Activated T-helper 9 cell treated with anti-CD3 and anti-CD28 coated beads, Interleukin-2, amount 50 U/mL, for 16 hours (primary cell): ENCODE measurements at regions not wholly inside any gene's neighbourhood (a gene's known extent, or its start where the extent isn't known, plus 50 kb on each side); places are given as distances from the start of the nearest gene placed in this dataset.
"Not testable (repeated sequence)": the region's sequence is repeated elsewhere in the genome, so short reads cannot be mapped to it uniquely, and the experiment has no call there.

Experiments
- DNase-seq: peaks from one replicate; pipeline ENCODE4 v3.0.0-alpha.2; 2020; ENCODE audit warnings: low read depth

DNA sequence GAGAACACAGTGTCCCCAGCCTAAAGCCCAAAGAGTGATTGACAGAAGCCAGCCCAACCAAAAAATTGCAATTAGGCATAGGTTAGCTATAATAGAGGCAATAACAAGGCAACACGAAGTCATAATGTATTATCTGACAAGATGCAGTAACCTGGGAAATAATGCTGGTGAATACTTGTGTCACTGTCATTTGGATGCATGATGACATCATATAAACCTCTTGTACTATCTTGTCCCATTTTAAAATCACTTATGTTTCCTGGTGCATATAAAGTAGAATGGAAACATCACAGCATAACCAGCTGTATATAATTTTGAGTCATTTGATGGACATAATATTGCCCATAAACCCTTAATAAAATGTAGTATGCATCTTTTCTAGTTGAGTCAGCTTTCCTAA is 1138.3 kb upstream of the LRRTM3 start:
- DNase-seq, result no peak

DNA sequence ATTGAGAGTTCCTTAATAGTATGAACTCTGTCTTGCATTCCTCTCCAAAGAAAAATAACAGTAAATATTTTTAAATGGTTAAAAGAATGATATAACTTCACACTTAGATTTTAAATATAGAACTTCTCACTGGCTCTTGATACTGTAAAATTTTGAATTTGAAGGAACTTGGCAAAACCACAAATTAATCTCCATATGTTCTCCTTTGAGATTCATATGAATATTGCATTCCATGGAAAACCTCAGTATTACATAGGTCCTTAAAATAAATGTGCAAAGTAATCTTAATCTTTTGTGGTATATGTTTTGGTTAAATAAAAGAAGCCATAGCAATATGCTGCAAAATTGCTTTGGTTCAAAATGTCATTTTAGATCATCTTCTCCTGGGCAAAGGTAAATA is 1137.6 kb upstream of the LRRTM3 start:
- no peak for DNase-seq

DNA sequence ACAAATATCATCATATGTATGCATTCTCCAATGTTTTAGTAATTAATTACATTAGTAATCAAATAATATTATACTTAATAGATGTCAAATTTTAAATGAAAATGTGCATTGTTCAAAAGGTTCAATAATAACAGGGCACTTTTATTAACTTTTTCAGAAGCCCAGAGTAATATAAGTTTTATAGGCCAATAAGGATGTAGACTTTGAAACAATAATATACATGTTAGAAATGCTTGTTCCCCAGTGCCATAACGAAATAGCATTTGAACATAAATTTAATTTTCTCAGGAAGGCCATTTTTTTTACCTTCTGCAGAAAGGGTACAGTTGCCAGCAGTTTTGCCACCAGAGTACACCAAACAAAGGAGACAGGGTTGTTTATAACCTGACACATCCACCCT is 1133.9 kb upstream of the LRRTM3 start:
- DNase-seq, result no peak

DNA sequence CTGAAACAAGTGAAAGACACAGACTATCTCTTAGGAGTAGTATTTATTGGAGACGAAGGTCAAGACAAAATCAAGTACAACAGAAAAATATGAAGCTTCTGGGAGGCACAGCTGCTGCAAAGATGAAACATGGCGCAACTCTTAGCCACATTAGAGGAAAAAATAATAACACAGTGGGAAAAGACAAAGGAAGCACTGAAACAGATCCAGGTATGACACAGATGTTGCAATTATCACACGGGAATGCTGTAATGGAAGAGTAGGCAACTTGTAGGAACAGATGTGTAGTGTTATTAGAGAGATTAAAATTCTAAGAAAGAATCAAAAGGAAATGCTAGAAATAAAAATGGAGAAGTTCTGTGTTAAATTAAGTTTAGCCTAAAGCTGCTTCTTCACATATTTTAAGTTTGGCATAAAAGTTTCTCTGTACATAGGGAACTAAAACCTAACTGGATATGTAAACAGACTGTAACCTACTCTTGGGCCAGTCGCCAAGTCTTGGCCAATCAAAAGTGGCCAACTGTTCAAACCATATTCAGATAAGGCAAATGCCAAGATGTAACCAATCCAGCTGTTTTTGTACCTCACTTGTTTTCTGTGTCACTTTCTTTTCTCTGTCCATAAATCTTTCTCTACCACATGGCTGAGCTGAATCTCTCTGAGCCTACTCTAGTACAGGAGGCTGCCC is 1132.0 kb upstream of the LRRTM3 start:
- no peak for DNase-seq

DNA sequence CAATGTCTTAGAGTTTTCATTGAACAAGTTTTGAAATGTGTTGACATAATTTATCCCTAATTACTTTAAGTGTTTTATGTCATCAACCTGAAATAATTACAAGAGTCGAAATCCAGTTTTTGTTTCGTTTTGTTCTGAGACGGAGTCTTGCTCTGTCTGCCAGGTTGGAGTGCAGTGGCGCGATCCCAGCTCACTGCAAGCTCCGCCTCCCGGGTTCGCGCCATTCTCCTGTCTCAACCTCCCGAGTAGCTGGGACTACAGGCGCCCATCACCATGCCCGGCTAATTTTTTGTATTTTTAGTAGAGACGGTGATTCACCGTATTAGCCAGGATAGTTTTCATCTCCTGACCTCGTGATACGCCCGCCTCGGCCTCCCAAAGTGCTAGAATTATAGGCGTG is 1131.0 kb upstream of the LRRTM3 start:
- not testable (repeated sequence) for DNase-seq

DNA sequence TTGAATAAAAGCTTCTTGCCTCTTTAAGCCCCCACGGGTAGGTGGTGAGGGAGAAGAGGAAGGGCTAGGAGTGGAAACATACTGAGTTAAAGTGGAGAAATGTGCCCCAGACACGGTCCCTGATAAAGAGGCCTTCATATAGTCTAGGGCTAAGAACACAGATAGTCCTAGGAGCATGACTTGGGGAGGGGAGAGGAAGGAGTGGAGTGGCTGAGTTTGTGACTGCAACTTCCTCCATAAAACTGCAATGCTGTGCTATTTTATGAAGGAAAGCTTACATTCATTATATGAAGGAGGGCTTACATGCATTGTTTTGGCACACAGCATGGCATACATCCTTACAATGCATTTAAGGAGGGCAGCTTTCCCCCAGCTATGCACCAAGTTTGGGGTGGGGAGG is 1129.4 kb upstream of the LRRTM3 start:
- no peak for DNase-seq

DNA sequence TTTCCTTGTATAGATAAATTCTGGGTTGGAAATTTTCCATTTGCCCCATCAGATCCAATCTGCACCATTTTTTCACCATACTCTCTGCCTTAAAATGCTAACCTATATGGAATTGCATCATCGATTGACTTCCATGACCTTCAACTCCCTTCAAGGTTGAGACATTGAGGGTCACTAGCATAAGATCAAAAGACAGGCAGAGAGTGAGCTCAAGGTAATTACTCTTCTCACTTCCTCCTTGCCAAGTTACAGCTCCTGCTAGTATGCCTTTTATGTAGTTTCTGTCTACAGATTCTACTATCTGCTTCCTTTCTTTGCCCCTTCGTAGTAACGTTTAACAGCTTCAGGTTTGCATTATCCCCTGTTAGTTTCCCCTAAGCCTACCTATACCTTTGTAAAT is 1127.7 kb upstream of the LRRTM3 start:
- no peak for DNase-seq

DNA sequence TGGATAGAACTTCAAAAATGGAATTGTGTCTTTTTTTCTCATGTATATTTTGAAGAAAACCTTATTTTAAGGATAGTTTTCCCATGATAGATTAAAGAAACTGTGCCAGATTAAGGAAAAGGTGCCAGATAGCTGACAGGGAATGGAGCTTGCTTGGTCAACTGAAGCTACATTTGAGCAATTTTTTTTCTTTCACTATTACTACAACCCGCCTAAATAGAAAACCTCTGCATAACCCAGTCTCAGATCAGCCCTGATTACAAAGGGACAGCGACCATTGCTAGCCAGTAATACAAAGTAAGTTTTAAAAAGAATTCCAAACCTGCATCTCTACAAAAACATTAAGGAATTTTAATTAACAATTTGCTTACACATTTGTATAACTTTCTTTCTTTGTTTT is 1123.4 kb upstream of the LRRTM3 start:
- no peak for DNase-seq

DNA sequence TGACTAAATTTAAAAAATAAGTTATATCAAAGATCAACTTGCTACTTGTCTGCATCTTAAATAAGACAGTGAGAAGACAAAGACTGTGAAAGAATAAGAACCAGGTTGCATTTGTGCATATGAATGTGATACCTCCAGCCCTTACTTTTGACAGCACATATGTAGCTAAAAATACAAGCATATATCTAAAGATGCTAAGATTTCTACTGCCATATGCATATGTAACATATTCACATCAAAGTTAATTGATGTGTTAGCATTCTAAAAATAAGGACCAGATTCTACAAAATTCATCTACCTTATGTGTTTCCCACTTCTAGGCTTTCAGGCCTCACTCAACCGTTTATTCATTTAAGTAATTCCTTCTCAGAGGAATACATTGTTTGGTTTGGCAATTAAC is 1120.3 kb upstream of the LRRTM3 start:
- DNase-seq, result no peak

DNA sequence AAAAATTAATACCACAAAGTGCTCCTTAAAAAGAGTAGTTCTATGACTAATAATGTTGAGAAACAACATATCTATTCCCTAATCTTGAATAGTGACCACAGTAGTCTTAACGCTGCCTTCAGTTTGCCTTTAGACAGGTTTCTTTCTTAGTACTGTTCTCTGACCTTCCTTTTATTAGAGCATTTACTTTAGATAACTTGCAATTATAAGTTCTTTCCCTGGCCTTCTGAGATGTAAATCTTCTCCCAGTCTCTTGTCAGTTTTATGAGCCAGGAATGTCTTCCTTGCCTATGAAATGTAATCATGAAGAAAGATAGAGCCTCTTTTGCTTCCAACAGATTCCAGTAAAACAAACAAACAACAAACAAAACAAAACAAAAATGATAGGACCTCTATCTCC is 1119.8 kb upstream of the LRRTM3 start:
- no peak for DNase-seq

DNA sequence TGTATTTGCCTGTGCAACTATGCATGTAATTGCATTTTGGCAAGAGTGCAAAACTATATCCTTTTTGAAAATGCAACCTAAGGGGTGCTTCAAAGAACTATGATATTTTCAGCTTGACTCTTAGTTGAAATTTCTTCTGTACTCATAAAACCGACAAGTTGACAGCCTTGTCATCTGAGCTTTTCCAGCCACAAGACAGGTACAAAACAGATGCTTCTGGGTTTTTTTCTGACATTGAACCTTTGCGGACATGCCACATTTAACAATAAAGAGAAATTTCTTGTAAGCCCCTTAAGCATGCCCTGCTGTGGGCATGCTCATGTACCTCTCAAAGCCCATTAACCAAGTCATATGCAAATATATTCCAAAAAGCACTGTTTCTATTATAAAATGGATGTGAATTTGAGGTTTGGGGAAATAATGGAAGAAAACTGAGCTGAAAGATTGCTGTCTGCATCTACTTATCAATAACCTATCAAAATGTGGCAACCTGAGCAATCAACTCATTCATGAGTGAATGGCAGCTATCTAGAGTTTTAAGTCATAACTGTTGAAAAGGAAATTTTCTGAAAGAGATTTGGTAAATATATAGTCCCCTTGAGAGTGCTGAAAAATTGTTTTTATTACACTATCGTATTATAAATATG is 1117.0 kb upstream of the LRRTM3 start:
- no peak for DNase-seq

DNA sequence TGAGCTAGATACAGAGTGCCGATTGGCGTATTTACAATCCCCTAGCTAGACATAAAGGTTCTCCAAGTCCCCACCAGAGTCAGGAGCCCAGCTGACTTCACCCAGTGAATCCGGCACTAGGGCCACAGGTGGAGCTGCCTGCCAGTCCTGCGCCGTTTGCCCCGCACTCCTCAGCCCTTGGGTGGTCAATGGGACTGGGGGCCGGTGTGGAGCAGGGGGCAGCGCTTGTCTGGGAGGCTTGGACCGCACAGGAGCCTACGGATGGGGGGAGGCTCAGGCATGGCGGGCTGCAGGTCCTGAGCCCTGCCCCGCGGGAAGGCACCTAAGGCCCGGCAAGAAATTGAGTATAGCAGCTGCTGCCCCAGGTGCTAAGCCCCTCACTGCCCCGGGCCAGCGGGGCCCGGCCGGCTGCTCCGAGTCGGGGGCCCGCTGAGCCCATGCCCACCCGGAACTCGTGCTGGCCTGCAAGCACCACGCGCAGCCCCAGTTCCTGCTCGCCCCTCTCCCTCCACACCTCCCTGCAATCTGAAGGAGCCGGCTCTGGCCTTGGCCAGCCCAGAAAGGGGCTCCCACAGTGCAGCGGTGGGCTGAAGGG is 1113.8 kb upstream of the LRRTM3 start:
- no peak for DNase-seq

DNA sequence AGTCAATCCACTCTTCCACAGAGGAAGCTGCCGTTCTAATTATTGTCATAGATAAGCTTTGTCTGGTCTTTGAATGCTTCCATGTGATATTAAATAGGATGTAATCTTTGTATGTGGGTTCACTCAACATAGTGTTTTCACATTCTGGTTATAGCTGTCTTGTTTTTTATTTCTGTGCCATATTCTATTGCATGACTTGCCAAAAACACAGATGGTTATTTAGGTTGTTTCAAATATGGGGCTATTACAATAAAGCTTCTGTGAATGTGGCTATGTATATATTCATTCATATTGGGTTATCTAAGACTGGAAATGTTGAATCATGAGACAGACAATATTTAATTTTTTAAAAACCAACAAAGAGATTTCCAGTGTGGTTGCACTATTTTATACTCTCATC is 1109.3 kb upstream of the LRRTM3 start:
- no peak for DNase-seq

DNA sequence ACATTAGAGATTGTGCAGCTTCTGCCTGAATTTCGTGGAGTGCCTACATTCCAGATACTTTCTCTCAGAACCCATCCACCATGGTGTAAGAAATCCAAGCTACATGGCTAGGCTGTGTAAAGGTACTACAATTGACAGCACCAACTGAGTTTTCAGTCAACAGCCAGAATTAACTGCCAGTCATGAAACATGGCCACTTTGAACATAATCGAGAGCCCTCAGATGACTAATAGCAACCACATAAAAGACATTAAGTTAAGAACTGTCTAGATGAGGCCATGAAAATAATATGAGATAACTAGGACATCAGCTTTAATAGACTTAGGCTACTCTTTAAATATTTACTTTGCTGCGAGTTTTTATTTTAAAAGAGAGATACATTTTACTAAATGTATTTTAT is 1106.8 kb upstream of the LRRTM3 start:
- DNase-seq, result no peak

DNA sequence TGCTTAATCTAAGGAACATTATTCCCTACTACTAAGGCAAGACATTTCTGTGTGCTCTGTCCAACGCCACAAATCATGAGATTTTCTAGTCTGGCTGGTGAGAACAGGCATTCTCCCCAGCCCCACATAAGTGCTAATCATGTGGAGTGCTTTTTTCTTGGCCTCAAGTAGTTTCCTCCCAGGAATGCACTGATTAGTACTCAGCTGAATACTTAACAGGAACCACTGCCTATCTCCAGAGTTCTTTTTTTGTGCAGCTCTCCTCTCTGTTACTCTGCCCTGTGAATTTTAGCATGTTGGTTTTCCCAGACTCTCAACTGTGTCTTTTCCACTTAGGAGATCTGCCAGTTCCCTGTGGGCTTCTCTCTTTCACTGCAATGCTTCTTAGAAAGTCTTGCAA is 1098.5 kb upstream of the LRRTM3 start:
- no peak for DNase-seq

DNA sequence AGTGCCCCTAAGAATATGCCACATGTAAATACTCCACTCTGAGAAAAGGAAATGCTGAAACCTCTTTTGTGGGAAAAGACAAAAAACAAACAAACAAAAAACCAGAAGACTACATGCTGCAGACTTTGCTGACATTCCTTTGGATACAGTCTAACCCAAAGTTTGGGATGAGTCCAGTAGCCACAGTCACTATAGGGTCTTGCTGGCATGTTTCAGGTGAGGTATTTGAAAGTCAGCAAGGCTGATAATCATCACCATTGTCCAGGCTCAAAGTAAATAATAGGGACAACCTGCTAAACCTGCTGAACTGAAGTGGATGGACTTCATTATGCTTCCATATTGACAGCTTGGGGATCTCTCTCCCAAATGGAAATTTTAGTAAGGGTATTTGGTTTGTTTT is 1087.0 kb upstream of the LRRTM3 start:
- DNase-seq, result no peak

DNA sequence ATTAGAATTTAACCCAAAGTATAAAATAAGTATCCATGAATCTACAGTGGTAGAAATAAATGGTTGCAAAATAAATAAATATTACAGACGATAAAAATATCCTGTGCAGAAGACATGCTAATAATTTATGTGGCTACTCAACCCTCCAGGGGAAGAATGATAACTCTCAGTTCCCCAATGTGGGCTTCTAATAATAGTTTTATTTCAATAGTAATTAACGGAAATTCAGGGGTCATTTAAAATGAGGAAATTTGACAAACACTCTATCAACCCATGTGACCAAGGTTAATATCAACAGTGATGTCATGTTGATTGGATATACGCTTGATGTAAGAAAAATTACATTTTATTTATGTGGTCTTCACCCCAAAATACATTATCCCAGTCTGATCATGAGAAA is 1082.6 kb upstream of the LRRTM3 start:
- DNase-seq, result no peak

DNA sequence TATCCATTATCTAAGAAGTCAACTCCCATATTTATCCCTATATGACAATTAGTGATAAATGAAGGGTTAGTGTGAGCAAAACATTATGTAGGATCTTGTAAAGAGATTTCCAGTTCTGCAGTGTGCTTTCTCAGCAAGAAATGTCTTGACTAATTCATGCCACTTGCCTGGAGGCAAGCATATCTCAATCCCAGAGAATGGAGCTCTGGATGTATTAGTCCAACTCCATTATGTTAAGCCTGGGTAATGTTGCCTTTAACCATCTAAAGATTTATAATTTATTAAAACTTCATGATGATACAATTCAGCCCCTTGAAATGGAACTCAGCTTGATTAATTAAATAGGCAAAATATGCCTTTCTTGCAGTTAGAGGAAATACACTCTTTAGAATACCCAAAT is 1079.9 kb upstream of the LRRTM3 start:
- DNase-seq, result no peak

DNA sequence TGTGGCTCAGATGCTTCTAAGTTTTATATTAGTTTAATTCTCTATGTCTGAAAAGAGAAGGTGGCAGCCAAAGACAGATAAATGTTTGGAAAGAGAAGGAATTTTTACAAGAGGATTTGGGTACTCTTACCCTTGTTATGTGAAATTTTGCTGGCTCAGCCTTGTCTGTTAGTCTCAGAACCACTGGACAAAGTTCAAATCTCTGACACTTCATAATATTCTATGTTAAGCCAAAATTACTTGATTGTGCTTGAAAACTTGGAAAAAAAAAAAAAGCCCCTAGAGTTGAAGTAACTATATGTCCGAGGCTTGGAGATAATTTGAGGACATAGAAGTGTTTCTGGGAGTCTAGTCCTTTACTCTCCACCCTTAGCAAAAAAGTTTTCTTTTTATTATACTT is 1079.3 kb upstream of the LRRTM3 start:
- no peak for DNase-seq

DNA sequence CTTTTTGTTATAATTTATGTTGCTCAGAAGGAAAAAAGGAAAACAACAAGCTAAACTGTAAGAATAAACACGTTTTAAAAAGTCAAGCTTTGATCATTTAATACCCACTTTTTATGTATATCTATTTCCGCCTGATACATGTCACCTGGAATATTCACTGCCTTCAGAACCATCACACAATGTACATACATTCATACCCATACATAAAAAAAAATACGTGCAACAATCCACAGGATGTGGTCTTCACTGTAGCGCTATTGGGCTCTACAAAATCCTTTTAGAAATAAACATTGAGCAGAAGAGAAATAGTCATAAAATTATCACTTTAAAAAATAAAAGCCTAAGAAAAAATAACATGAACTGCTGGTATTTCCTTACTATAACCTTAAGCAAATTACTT is 1078.9 kb upstream of the LRRTM3 start:
- DNase-seq, result no peak

DNA sequence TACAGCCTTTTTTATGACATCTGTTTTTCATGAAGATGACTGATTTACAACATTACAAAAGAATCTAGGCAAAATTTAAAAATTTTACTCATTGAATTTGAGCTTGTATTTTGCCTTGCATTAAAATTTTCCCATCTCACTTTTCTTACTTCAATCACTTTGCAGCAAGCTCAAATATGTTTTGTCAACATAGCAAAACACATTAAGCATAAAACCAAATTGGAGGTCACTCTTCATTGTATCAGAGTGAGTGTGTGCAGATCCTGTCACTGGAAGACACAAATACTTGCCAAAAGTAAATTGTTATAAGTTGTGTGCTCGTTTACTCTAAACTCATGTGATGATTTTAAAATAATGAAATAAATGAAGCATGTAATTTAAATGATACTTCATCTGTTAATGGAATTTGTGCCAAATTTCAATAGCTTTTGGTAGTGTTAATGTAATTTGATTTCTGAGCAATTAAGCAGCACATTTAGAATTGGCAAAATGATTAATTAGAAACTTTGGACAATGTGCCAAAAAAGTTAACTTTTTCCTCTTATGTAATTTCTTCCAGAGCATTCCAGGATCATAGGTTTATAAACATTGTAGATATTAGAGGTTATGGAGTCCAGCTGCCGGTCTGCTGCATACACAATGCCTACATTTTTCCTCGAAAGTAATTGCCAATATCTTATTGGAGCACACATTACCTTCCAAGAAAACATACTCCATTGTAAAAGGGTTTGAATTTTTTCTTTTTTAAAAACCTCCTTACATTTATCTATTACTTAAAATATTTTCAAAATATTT is 1078.2 kb upstream of the LRRTM3 start:
- no peak for DNase-seq

DNA sequence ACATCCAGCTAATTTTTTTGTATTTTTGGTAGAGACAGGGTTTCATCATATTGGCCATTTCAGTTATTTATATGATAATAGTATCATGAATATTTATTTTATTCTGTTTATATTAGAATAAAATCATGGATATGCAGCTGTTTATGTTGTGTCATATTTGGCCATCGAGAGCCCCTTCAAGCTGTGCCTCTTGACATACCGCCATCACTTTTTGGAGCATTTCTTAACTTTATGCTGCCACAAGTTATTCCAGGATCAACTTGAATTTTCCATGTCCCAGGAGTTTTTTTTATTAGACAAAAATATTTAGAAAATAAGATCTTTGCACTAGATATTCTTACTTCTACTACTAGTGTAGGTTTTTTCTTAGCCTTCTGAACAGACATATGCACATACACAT is 1067.0 kb upstream of the LRRTM3 start:
- DNase-seq, result no peak

DNA sequence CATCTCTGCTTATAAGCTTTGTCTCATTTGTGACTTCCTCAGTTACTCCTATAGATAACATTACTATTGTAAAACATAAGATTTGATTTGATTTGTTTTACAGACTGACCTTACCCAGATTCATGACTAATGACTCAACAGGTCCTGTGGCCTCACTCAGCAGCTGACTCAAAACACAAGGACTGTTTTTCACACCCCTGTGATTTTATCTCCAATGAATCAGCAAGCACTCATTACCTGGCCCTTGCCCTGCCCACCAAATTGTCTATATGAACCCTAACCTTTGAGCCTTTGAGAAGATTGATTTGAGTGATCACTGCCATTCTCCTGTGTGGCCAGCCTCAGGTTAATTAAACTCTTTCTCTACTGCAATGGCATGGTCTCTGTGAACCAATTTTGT is 1064.6 kb upstream of the LRRTM3 start:
- no peak for DNase-seq
